ENCODE measurements at regions not wholly inside any gene's neighbourhood (a gene's known extent, or its start where the extent isn't known, plus 50 kb on each side); places are given as distances from the start of the nearest gene placed in this dataset.

DNA sequence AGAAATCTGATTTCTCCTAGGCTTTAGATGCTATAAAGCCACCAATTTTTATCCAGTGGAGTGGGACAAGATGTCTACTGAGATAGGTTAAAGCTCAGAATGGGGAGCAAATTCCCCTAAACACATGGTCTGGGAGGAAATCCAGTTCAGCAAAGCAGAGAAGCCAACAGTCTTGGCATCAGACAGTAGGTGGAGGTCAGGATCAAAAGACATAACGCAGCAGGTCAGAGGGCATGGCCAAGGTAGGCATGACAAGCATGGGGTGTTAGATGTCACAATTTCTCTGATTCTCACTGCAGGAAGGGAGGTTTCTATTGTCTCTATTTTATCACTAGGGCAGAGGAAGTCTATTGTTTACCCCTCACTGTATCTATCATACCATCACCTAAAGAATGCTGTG is 288.2 kb downstream of the ACTL7B start:
- TF ChIP-seq, protein P1, sequence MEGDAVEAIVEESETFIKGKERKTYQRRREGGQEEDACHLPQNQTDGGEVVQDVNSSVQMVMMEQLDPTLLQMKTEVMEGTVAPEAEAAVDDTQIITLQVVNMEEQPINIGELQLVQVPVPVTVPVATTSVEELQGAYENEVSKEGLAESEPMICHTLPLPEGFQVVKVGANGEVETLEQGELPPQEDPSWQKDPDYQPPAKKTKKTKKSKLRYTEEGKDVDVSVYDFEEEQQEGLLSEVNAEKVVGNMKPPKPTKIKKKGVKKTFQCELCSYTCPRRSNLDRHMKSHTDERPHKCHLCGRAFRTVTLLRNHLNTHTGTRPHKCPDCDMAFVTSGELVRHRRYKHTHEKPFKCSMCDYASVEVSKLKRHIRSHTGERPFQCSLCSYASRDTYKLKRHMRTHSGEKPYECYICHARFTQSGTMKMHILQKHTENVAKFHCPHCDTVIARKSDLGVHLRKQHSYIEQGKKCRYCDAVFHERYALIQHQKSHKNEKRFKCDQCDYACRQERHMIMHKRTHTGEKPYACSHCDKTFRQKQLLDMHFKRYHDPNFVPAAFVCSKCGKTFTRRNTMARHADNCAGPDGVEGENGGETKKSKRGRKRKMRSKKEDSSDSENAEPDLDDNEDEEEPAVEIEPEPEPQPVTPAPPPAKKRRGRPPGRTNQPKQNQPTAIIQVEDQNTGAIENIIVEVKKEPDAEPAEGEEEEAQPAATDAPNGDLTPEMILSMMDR (IDR thresholded peaks at IDR 0.05; ENCODE audit: low read depth, low read length) = no peak
- TF ChIP-seq POLR2A (IDR thresholded peaks at IDR 0.05; ENCODE audit: extremely low read depth, insufficient read length) = no peak
